HCT116 (cell line): ENCODE measurements at regions not wholly inside any gene's neighbourhood (a gene's known extent, or its start where the extent isn't known, plus 50 kb on each side); places are given as distances from the start of the nearest gene placed in this dataset.

Experiments
- ATAC-seq: fragments of 200-7000 bp; cut with Tn5 transposase; 2 replicates; pipeline ENCODE4 v1.9.1; 2020; ENCODE audit warnings: mild to moderate bottlenecking, moderate library complexity
- BruUV-seq: library from RNA; stranded (reverse); fragments of 400-500 nt; replicated peaks from 2 replicates; lab custom pipeline; 2021; lab: Mats Ljungman, UMichigan
- CTCF ChIA-PET: fragments of 300-600 bp; sonication (Branson Sonifier 250); formaldehyde crosslinking; loops from one replicate; lab custom pipeline; 2021; ENCODE audit warnings: antibody characterized with exemption; lab: Charles Lee
- POLR2A ChIA-PET: fragments of 300-600, 350-600 bp; sonication (Branson Sonifier 250); formaldehyde crosslinking; loops from one replicate; lab custom pipeline; 2021; ENCODE audit warnings: antibody characterized with exemption; lab: Charles Lee
- RAD21 ChIA-PET, 2 experiments: fragments of 300-600 bp; sonication (Branson Sonifier 250); formaldehyde crosslinking; loops; one replicate each; lab custom pipeline; 2023; ENCODE audit warnings: low total read pairs in 2 of 2; ENCODE audit not compliant: uncharacterized antibody in 2 of 2, unreplicated experiment in 2 of 2, low non-redundant PET in 1 of 2; lab: Charles Lee
- DNase-seq: peaks from one replicate; pipeline ENCODE4 v3.0.0-alpha.2; 2010; ENCODE audit warnings: low read depth, low spot score
- H2AFZ ChIP-seq: fragments of 200-600 bp; shearing (Covaris generic), sonication (generic); 2 replicates; pipeline ENCODE4 v1.6.1; 2017; ENCODE audit warnings: low read depth, mixed run types, mixed read lengths, antibody characterized with exemption, low read length; ENCODE audit not compliant: poor library complexity, severe bottlenecking
- H3K27ac ChIP-seq: 2 replicates; pipeline ENCODE4 v1.5.1; 2012; ENCODE audit warnings: low read depth, low read length
- H3K27me3 ChIP-seq: fragments of 200-600 bp; sonication (generic); 2 replicates; pipeline ENCODE4 v1.6.1; 2016; ENCODE audit warnings: mixed run types, low read length, mixed read lengths; ENCODE audit not compliant: insufficient read depth
- H3K36me3 ChIP-seq, 2 experiments: fragments of 200-500 bp in 1 of 2; fragments of 200-600 bp in 1 of 2; sonication (Bioruptor generic) in 1 of 2; sonication (generic) in 1 of 2; 2 replicates each; pipeline versions ENCODE4 v1.5.1 to v1.6.1; 2014 to 2016; ENCODE audit warnings: low read length in 2 of 2, inconsistent platforms in 1 of 2, mixed read lengths in 1 of 2, mixed run types in 1 of 2; ENCODE audit not compliant: insufficient read depth in 2 of 2, control insufficient read depth in 1 of 2
- H3K4me1 ChIP-seq, 2 experiments: fragments of 200-600 bp in 1 of 2; sonication (generic) in 1 of 2; 2 replicates each; pipeline versions ENCODE4 v1.5.1 to v1.6.1; 2012 to 2017; ENCODE audit warnings: low read length in 2 of 2, inconsistent platforms in 1 of 2, mild to moderate bottlenecking in 1 of 2, mixed read lengths in 1 of 2, mixed run types in 1 of 2, moderate library complexity in 1 of 2; ENCODE audit not compliant: insufficient read depth in 2 of 2, control insufficient read depth in 1 of 2
- H3K4me2 ChIP-seq: fragments of 200-600 bp; sonication (generic); 2 replicates; pipeline ENCODE4 v1.6.1; 2017; ENCODE audit warnings: mixed run types, low read length, mixed read lengths
- H3K4me3 ChIP-seq, 2 experiments: fragments of 200-600 bp in 1 of 2; sonication (generic) in 1 of 2; replicated peaks in 1 of 2; 2 replicates each; pipeline ENCODE4 v1.5.1; 2011 to 2016; ENCODE audit warnings: low read length in 2 of 2, control low read depth in 1 of 2, low read depth in 1 of 2, mild to moderate bottlenecking in 1 of 2, mixed read lengths in 1 of 2, mixed run types in 1 of 2
- H3K79me2 ChIP-seq: fragments of 200-600 bp; sonication (generic); 2 replicates; pipeline ENCODE4 v1.6.1; 2017; ENCODE audit warnings: mild to moderate bottlenecking, mixed run types, low read length, moderate library complexity, mixed read lengths; ENCODE audit not compliant: insufficient read depth
- H3K9ac ChIP-seq: fragments of 200-600 bp; sonication (generic); 2 replicates; pipeline ENCODE4 v1.6.1; 2016; ENCODE audit warnings: low read length, mixed read lengths
- H3K9me2 ChIP-seq: fragments of 200-600 bp; sonication (generic), shearing (Covaris generic); 2 replicates; pipeline ENCODE4 v1.6.1; 2017; ENCODE audit warnings: mixed run types, mild to moderate bottlenecking, moderate library complexity; ENCODE audit not compliant: insufficient read depth
- H3K9me3 ChIP-seq, 2 experiments: fragments of 200-500 bp in 1 of 2; fragments of 200-600 bp in 1 of 2; sonication (Bioruptor generic) in 1 of 2; sonication (generic) in 1 of 2; 2 replicates each; pipeline ENCODE4 v1.6.1; 2014 to 2017; ENCODE audit warnings: low read length in 2 of 2, mixed read lengths in 2 of 2, inconsistent platforms in 1 of 2, low read depth in 1 of 2, mild to moderate bottlenecking in 1 of 2, mixed run types in 1 of 2, moderate library complexity in 1 of 2; ENCODE audit not compliant: control insufficient read depth in 1 of 2, insufficient read depth in 1 of 2
- H4K20me1 ChIP-seq: fragments of 200-600 bp; sonication (generic), shearing (Covaris generic); 2 replicates; pipeline ENCODE4 v1.6.1; 2017; ENCODE audit warnings: mixed run types, mild to moderate bottlenecking, moderate library complexity; ENCODE audit not compliant: insufficient read depth
- ATF3 ChIP-seq: IDR thresholded peaks from 2 replicates; pipeline ENCODE4 v1.6.1; 2012
- CEBPB ChIP-seq: IDR thresholded peaks from 2 replicates; pipeline ENCODE4 v1.6.1; 2012; ENCODE audit warnings: low read depth
- JUND ChIP-seq: IDR thresholded peaks from 2 replicates; pipeline ENCODE4 v1.6.1; 2012
- POLR2AphosphoS5 ChIP-seq: IDR thresholded peaks from 2 replicates; pipeline ENCODE4 v1.6.1; 2011; ENCODE audit warnings: mild to moderate bottlenecking, low read depth, low read length, moderate library complexity
- RAD21 ChIP-seq: IDR thresholded peaks from 2 replicates; pipeline ENCODE4 v1.6.1; 2012; ENCODE audit warnings: low read depth, mild to moderate bottlenecking
- REST ChIP-seq: IDR thresholded peaks from 2 replicates; pipeline ENCODE4 v1.6.1; 2012; ENCODE audit warnings: low read depth
- SIN3A ChIP-seq: IDR thresholded peaks from 2 replicates; pipeline ENCODE4 v1.6.1; 2012; ENCODE audit warnings: low read depth
- SP1 ChIP-seq: IDR thresholded peaks from 2 replicates; pipeline ENCODE4 v1.6.1; 2012; ENCODE audit warnings: low read depth
- SRF ChIP-seq: IDR thresholded peaks from 2 replicates; pipeline ENCODE4 v1.6.1; 2012; ENCODE audit warnings: low read depth
- TCF7L2 ChIP-seq: IDR thresholded peaks from 2 replicates; pipeline ENCODE4 v1.7.0; 2011; ENCODE audit warnings: borderline replicate concordance, inconsistent platforms; ENCODE audit not compliant: insufficient read depth, insufficient read length; ENCODE audit errors: extremely low read depth
- intact Hi-C: fragments of 100-400 bp; cut with micrococcal nuclease; formaldehyde crosslinking; loops from 2 replicates; pipeline ENCODE4 v1.10.0; 2022

- no peak for DNase-seq
- H3K9me2 ChIP-seq: no peaks in the 10 kb centered on the region
- no peaks in the 10 kb centered on the region for H3K36me3 ChIP-seq
- no peaks in the 10 kb centered on the region for H3K4me1 ChIP-seq
- no TSS peak for BruUV-seq
- no peaks in the 10 kb centered on the region for H4K20me1 ChIP-seq
- H3K79me2 ChIP-seq: no peaks in the 10 kb centered on the region
- POLR2A ChIA-PET: no interaction called here
- no peak overlapping the region for H3K9ac ChIP-seq
- TF ChIP-seq CEBPB (no peak), ATF3 (no peak), RAD21 (no peak), REST (no peak), SIN3A (no peak), TCF7L2 (no peak), POLR2AphosphoS5 (no peak), SP1 (no peak), JUND (no peak), SRF (no peak)
- TF ChIP-seq, all 23 proteins: peak for 0
- Histone ChIP-seq H2AFZ (no peak overlapping the region), H3K4me2 (no peak overlapping the region), H3K27me3 (no peaks in the 10 kb centered on the region), H3K27ac (no peak overlapping the region), H3K9me3 (peaks cover 9 to 25% of the 10 kb centered on the region in 2 experiments; a peak in 2 of 4 replicates), H3K4me3 (no peak overlapping the region)
- ChIA-PET CTCF (no interaction called here), RAD21 (no interaction called here)
- no peak for ATAC-seq
- intact Hi-C loops: no loop called here
These were observed 431.8 kb downstream of the PPARGC1A start for GRCh38 chr4:23458054-23458453.
